Breast epithelium (tissue), 3 donors: ENCODE measurements at regions not wholly inside any gene's neighbourhood (a gene's known extent, or its start where the extent isn't known, plus 50 kb on each side); places are given as distances from the start of the nearest gene placed in this dataset.

Source experiments
- CTCF ChIP-seq, 3 donors: fragments of 450-650 bp; IDR thresholded peaks; one replicate each; pipeline ENCODE4 v1.5.1; 2016 to 2017; ENCODE audit warnings: antibody characterized with exemption in 3 of 3, mild to moderate bottlenecking in 3 of 3, moderate library complexity in 3 of 3
- POLR2A ChIP-seq: fragments of 450-650 bp; IDR thresholded peaks from one replicate; pipeline ENCODE4 v1.6.1; 2016; ENCODE audit warnings: antibody characterized with exemption, mild to moderate bottlenecking, moderate library complexity
- POLR2AphosphoS5 ChIP-seq, 3 donors: sonication (generic); formaldehyde crosslinking; IDR thresholded peaks; one replicate each; pipeline ENCODE4 v1.6.1; 2017; ENCODE audit warnings: antibody characterized with exemption in 3 of 3

GRCh38 chr12:77569876-77570275, 260.8 kb upstream of the NAV3 start:
- no peak for TF ChIP-seq CTCF (IDR thresholded peaks at IDR 0.05)
- no peak for TF ChIP-seq POLR2AphosphoS5 (IDR thresholded peaks at IDR 0.05)
- TF ChIP-seq POLR2A, result no peak
